ENCODE measurements at regions not wholly inside any gene's neighbourhood (a gene's known extent, or its start where the extent isn't known, plus 50 kb on each side); places are given as distances from the start of the nearest gene placed in this dataset.

GRCh38 chr5:153365547-153365946 is 124.9 kb upstream of the GRIA1 start:
- Mint-ChIP-seq H3K9me3 (peaks cover 0 to 6% (median 0%) of the 10 kb centered on the region in 7 donors), H3K27me3 (ENCODE audit: low read depth in 3 of 3) (peaks cover 0 to 2% (median 0%) of the 10 kb centered on the region in 3 donors), H3K36me3 (no peaks in the 10 kb centered on the region), H3K4me3 (no peak overlapping the region), H3K27ac (no peak overlapping the region), H3K4me1 (no peaks in the 10 kb centered on the region)
- Histone ChIP-seq H3K79me2 (ENCODE audit: insufficient read depth, low read length) (no peaks in the 10 kb centered on the region), H3K36me3 (replicated peaks in 1 of 2; ENCODE audit: control insufficient read depth in 1 of 2, insufficient read depth in 2 of 2, low read length in 2 of 2) (no peaks in the 10 kb centered on the region), H3K9me3 (replicated peaks in 1 of 2; ENCODE audit: control insufficient read depth in 1 of 2, insufficient read depth in 1 of 2, low read length in 2 of 2) (no peaks in the 10 kb centered on the region), H3K27ac (ENCODE audit: low read depth in 1 of 2, low read length in 2 of 2) (no peak overlapping the region), H3K9ac (ENCODE audit: insufficient read depth, low read length, poor library complexity, severe bottlenecking) (no peak overlapping the region), H3K4me2 (replicated peaks; ENCODE audit: extremely low read depth, low read length, poor library complexity, severe bottlenecking) (no peak overlapping the region), H3K4me1 (ENCODE audit: control insufficient read depth in 1 of 2, insufficient read depth in 2 of 2, low read length in 2 of 2) (no peaks in the 10 kb centered on the region), H4K20me1 (ENCODE audit: insufficient read depth, low read length) (no peaks in the 10 kb centered on the region), H3K4me3 (replicated peaks in 1 of 3; ENCODE audit: low read depth in 2 of 3, low read length in 3 of 3) (no peak overlapping the region), H3K27me3 (ENCODE audit: control insufficient read depth in 2 of 2, insufficient read depth in 2 of 2, low read length in 2 of 2) (no peaks in the 10 kb centered on the region), H2AFZ (ENCODE audit: insufficient read depth, low read depth, low read length, poor library complexity, severe bottlenecking) (no peak overlapping the region)
- intact Hi-C loops (cut with micrococcal nuclease): no loop called here
- TF ChIP-seq, protein P1, sequence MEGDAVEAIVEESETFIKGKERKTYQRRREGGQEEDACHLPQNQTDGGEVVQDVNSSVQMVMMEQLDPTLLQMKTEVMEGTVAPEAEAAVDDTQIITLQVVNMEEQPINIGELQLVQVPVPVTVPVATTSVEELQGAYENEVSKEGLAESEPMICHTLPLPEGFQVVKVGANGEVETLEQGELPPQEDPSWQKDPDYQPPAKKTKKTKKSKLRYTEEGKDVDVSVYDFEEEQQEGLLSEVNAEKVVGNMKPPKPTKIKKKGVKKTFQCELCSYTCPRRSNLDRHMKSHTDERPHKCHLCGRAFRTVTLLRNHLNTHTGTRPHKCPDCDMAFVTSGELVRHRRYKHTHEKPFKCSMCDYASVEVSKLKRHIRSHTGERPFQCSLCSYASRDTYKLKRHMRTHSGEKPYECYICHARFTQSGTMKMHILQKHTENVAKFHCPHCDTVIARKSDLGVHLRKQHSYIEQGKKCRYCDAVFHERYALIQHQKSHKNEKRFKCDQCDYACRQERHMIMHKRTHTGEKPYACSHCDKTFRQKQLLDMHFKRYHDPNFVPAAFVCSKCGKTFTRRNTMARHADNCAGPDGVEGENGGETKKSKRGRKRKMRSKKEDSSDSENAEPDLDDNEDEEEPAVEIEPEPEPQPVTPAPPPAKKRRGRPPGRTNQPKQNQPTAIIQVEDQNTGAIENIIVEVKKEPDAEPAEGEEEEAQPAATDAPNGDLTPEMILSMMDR (IDR thresholded peaks at IDR 0.05): no peak
- no peak for DNase-seq

DNA sequence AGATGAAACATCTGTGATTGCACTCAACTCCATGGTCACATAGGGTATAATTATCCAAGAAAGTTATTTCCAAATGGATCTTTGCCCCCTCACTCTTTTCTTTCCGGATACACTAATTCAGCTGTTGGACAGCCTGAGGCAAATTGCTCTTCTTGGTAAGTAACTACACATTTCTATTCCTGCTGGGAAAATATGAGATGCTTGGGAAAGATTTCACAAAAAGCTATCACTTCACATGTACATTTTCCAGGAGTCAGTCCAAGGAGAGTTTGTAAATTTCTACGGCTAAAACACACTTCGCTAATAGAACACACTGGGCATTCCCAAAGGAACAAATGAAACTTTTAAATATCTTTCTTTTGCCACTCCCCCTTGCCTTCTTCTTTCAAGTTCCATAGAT is 123.0 kb upstream of the GRIA1 start:
- no peaks in the 10 kb centered on the region for H3K36me3 Mint-ChIP-seq
- H3K4me1 Mint-ChIP-seq: no peaks in the 10 kb centered on the region
- no peaks in the 10 kb centered on the region for H3K27me3 Mint-ChIP-seq (ENCODE audit: low read depth in 3 of 3)
- TF ChIP-seq, protein P1 (IDR thresholded peaks at IDR 0.05): no peak
- no peak overlapping the region for H3K4me3 ChIP-seq (replicated peaks in 1 of 3; ENCODE audit: low read depth in 2 of 3, low read length in 3 of 3)
- H3K36me3 ChIP-seq (replicated peaks in 1 of 2; ENCODE audit: control insufficient read depth in 1 of 2, insufficient read depth in 2 of 2, low read length in 2 of 2): no peaks in the 10 kb centered on the region
- no peak overlapping the region for H2AFZ ChIP-seq (ENCODE audit: insufficient read depth, low read depth, low read length, poor library complexity, severe bottlenecking)
- H3K4me1 ChIP-seq (ENCODE audit: control insufficient read depth in 1 of 2, insufficient read depth in 2 of 2, low read length in 2 of 2): no peaks in the 10 kb centered on the region
- no peak for DNase-seq
- H3K9me3 Mint-ChIP-seq: peaks cover 0 to 6% (median 0%) of the 10 kb centered on the region in 7 donors
- no peak overlapping the region for H3K27ac Mint-ChIP-seq
- H3K27ac ChIP-seq (ENCODE audit: low read depth in 1 of 2, low read length in 2 of 2): no peak overlapping the region
- no peaks in the 10 kb centered on the region for H4K20me1 ChIP-seq (ENCODE audit: insufficient read depth, low read length)
- intact Hi-C loops (cut with micrococcal nuclease): no loop called here
- no peak overlapping the region for H3K9ac ChIP-seq (ENCODE audit: insufficient read depth, low read length, poor library complexity, severe bottlenecking)
- 100% methylated on average over 1 of the region's 3 CpGs for WGBS (ENCODE audit: insufficient coverage)
- H3K4me3 Mint-ChIP-seq: no peak overlapping the region
- no peaks in the 10 kb centered on the region for H3K79me2 ChIP-seq (ENCODE audit: insufficient read depth, low read length)
- H3K4me2 ChIP-seq (replicated peaks; ENCODE audit: extremely low read depth, low read length, poor library complexity, severe bottlenecking): no peak overlapping the region
- no peaks in the 10 kb centered on the region for H3K9me3 ChIP-seq (replicated peaks in 1 of 2; ENCODE audit: control insufficient read depth in 1 of 2, insufficient read depth in 1 of 2, low read length in 2 of 2)
- H3K27me3 ChIP-seq (ENCODE audit: control insufficient read depth in 2 of 2, insufficient read depth in 2 of 2, low read length in 2 of 2): no peaks in the 10 kb centered on the region
